GM12872 (cell line): ENCODE measurements at regions not wholly inside any gene's neighbourhood (a gene's known extent, or its start where the extent isn't known, plus 50 kb on each side); places are given as distances from the start of the nearest gene placed in this dataset.

ENCODE experiments used
- TF ChIP-seq, protein P1 (sequence below): IDR thresholded peaks from 3 replicates; pipeline ENCODE4 v1.5.1; 2011; ENCODE audit warnings: low read depth, mild to moderate bottlenecking, low read length, moderate library complexity; ENCODE audit not compliant: insufficient read depth

- TF ChIP-seq, protein P1, sequence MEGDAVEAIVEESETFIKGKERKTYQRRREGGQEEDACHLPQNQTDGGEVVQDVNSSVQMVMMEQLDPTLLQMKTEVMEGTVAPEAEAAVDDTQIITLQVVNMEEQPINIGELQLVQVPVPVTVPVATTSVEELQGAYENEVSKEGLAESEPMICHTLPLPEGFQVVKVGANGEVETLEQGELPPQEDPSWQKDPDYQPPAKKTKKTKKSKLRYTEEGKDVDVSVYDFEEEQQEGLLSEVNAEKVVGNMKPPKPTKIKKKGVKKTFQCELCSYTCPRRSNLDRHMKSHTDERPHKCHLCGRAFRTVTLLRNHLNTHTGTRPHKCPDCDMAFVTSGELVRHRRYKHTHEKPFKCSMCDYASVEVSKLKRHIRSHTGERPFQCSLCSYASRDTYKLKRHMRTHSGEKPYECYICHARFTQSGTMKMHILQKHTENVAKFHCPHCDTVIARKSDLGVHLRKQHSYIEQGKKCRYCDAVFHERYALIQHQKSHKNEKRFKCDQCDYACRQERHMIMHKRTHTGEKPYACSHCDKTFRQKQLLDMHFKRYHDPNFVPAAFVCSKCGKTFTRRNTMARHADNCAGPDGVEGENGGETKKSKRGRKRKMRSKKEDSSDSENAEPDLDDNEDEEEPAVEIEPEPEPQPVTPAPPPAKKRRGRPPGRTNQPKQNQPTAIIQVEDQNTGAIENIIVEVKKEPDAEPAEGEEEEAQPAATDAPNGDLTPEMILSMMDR = no peak
These were observed 248.6 kb upstream of the MAF start for GRCh38 chr16:79849119-79849518.

GRCh38 chr16:79848719-79849118 is 248.2 kb upstream of the MAF start:
- TF ChIP-seq, protein P1 = no peak

DNA sequence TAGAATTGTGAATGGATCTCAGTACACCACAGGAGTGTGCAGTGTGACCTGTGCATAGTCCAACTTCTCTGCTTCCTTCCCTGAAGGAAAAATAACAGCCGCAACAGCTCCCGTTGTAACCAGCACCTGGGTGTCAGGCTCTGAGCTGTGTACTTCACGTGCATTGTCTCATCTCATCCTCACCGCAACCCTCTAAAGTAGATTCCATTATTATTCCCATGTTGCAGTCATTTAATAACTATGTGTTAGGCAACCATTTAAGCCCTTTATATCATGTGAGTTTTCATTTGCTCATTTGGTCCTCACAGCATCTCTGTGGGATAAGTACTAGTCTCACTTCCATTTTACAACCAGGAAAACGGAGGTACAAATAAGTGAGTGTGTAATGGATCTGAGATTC is 247.0 kb upstream of the MAF start:
- TF ChIP-seq, protein P1 = no peak

- TF ChIP-seq, protein P1 = no peak
These were observed 246.6 kb upstream of the MAF start for GRCh38 chr16:79847101-79847500.

DNA sequence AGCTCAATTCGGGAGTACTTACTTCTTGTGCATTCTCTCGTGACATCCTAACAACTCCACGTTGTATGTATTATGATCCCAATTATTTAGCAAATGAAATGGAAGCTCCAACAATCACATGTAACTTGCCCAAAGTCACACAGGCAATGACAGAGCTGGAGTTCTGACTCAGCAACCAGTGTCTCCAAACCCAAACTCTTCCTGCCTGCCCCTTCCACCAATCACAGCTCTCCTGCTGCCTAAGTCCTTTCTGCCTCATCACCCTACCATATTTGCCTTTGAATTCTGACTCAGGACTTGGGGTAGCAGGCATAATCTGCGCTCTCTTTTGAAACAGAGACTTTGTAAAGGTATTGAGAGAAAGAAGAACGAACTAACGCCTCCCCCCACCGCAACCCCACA is 245.2 kb upstream of the MAF start:
- TF ChIP-seq, protein P1 = no peak

DNA sequence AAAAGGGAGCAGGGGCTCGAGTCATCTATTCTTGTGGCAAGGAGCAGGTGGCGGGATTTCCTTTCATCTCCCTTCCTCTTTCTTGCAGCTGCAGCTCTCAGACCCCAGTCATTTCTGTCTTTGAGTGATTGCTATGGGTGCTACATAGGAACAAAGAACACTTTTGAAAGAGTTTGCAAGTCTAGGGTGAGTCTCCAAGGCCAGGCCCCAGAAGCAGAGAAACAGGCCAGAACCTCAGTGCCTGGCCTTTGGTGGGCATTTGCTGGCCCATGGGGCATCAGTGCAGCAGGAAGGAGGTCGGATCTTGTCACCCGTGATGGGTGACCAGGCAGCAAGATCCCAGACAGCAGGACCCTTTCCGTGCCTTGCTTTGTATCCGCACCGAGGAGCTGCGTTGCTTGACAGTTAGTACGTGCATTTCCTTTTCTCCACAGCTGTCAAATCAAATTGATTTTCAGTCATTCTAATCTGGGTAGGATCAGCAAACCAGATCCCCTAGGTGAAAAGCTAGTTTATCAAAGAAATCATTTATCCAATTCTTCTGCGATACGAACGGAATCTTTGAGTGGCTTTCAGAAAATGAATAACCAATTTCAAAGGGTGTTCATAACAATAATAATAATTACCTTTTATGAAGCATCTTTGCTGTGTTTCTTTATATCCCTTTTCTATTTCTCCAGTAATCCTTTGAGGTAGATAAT is 244.6 kb upstream of the MAF start:
- TF ChIP-seq, protein P1 = no peak

- TF ChIP-seq, protein P1 = no peak
These were observed 244.1 kb upstream of the MAF start for GRCh38 chr16:79844603-79845002.

DNA sequence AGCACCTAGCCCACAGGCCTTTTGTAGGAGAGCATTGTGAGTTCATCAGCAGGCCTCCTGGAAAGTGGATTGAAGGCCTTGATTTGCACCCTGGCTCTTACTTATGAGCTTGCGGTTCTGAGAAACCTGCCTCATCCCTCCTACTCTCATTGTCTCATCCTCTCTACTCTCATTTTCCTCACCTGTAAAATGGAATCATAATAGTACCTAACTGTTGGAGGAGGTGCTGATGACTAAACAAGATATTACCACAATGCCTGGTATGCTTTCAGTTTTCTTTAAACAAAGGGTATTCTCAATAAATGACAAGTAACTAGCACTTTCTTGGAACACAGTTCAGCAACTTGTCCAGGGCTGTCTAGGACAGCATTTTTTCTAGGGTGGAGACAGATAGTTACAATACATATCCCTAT is 243.1 kb upstream of the MAF start:
- TF ChIP-seq, protein P1 = no peak
